IMR-90 (cell line): ENCODE measurements at regions not wholly inside any gene's neighbourhood (a gene's known extent, or its start where the extent isn't known, plus 50 kb on each side); places are given as distances from the start of the nearest gene placed in this dataset.

ENCODE experiments used
- ATAC-seq: fragments of 200-7000 bp; cut with Tn5 transposase; 2 replicates; pipeline ENCODE4 v1.9.1; 2020; ENCODE audit warnings: low read depth, mild to moderate bottlenecking, moderate library complexity
- BruUV-seq: library from RNA; stranded (reverse); fragments of 400-500 nt; replicated peaks from 2 replicates; lab custom pipeline; 2021; lab: Mats Ljungman, UMichigan
- CTCF ChIA-PET: fragments of 300-600 bp; formaldehyde crosslinking; extraction: SDS; loops from one replicate; lab custom pipeline; 2021; ENCODE audit warnings: antibody characterized with exemption; lab: Yijun Ruan, JAX
- POLR2A ChIA-PET: fragments of 300-600 bp; sonication (Branson Sonifier 250); formaldehyde crosslinking; loops from one replicate; lab custom pipeline; 2022; ENCODE audit warnings: antibody characterized with exemption; ENCODE audit not compliant: unreplicated experiment; lab: Charles Lee
- DNase-seq: peaks from one replicate; pipeline ENCODE4 v3.0.0; 2013
- H2AFZ ChIP-seq: replicated peaks from 2 replicates; pipeline ENCODE3; 2013; ENCODE audit warnings: low read length, mild to moderate bottlenecking; ENCODE audit not compliant: poor library complexity
- H2AK5ac ChIP-seq: 2 replicates; pipeline ENCODE4 v1.6.1; 2013; ENCODE audit warnings: low read depth, low read length, inconsistent platforms
- H2AK9ac ChIP-seq: replicated peaks from 2 replicates; pipeline ENCODE3; 2013; ENCODE audit warnings: mild to moderate bottlenecking, low read depth, low read length, moderate library complexity; ENCODE audit not compliant: poor library complexity
- H2BK120ac ChIP-seq: 2 replicates; pipeline ENCODE4 v1.6.1; 2013; ENCODE audit warnings: low read depth, low read length, inconsistent platforms
- H2BK15ac ChIP-seq: 3 replicates; pipeline ENCODE4 v1.6.1; 2013; ENCODE audit warnings: low read depth, low read length, inconsistent platforms
- H2BK20ac ChIP-seq: 2 replicates; pipeline ENCODE4 v1.6.1; 2013; ENCODE audit warnings: low read depth, mild to moderate bottlenecking, inconsistent platforms, low read length, moderate library complexity
- H2BK5ac ChIP-seq: 2 replicates; pipeline ENCODE4 v1.6.1; 2013; ENCODE audit warnings: mild to moderate bottlenecking, low read depth, low read length, inconsistent platforms; ENCODE audit not compliant: poor library complexity, severe bottlenecking
- H3K14ac ChIP-seq: replicated peaks from 2 replicates; pipeline ENCODE4 v1.6.1; 2013; ENCODE audit warnings: low read depth, low read length, inconsistent platforms
- H3K18ac ChIP-seq: 2 replicates; pipeline ENCODE4 v1.6.1; 2013; ENCODE audit warnings: low read depth, low read length, control low read depth
- H3K23ac ChIP-seq: 2 replicates; pipeline ENCODE4 v1.6.1; 2013; ENCODE audit warnings: low read depth, low read length, inconsistent platforms
- H3K27ac ChIP-seq: 2 replicates; pipeline ENCODE4 v1.5.1; 2013; ENCODE audit warnings: mild to moderate bottlenecking, control low read depth, low read length; ENCODE audit not compliant: insufficient read depth
- H3K27me3 ChIP-seq: 2 replicates; pipeline ENCODE4 v1.6.1; 2013; ENCODE audit warnings: low read length; ENCODE audit not compliant: control insufficient read depth, insufficient read depth
- H3K36me3 ChIP-seq: 2 replicates; pipeline ENCODE4 v1.6.1; 2013; ENCODE audit warnings: low read length, mixed read lengths; ENCODE audit not compliant: control insufficient read depth, insufficient read depth
- H3K4ac ChIP-seq: 2 replicates; pipeline ENCODE4 v1.6.1; 2013; ENCODE audit warnings: low read depth, low read length, inconsistent platforms
- H3K4me1 ChIP-seq: 2 replicates; pipeline ENCODE4 v1.6.1; 2013; ENCODE audit warnings: low read length, mixed read lengths; ENCODE audit not compliant: control insufficient read depth, insufficient read depth
- H3K4me2 ChIP-seq: 2 replicates; pipeline ENCODE4 v1.6.1; 2013; ENCODE audit warnings: low read depth, mild to moderate bottlenecking, control low read depth, low read length, moderate library complexity
- H3K4me3 ChIP-seq: 2 replicates; pipeline ENCODE4 v1.5.1; 2013; ENCODE audit warnings: low read depth, mild to moderate bottlenecking, control low read depth, low read length, moderate library complexity; ENCODE audit not compliant: insufficient read depth
- H3K56ac ChIP-seq: 2 replicates; pipeline ENCODE4 v1.6.1; 2013; ENCODE audit warnings: low read length, inconsistent platforms; ENCODE audit not compliant: insufficient read depth; ENCODE audit errors: extremely low read depth
- H3K79me1 ChIP-seq, 2 experiments: 2 replicates each; pipeline ENCODE4 v1.6.1; 2013; ENCODE audit warnings: low read length in 2 of 2, inconsistent platforms in 1 of 2, low read depth in 1 of 2
- H3K9ac ChIP-seq: 2 replicates; pipeline ENCODE4 v1.6.1; 2013; ENCODE audit warnings: low read depth, low read length, control low read depth
- H3K9me1 ChIP-seq: 2 replicates; pipeline ENCODE4 v1.6.1; 2013; ENCODE audit warnings: low read length, inconsistent platforms; ENCODE audit not compliant: insufficient read depth
- H3K9me3 ChIP-seq: 2 replicates; pipeline ENCODE4 v1.6.1; 2013; ENCODE audit warnings: low read length; ENCODE audit not compliant: control insufficient read depth, insufficient read depth
- H4K20me1 ChIP-seq: 2 replicates; pipeline ENCODE4 v1.6.1; 2013; ENCODE audit warnings: low read length, inconsistent platforms; ENCODE audit not compliant: insufficient read depth
- H4K5ac ChIP-seq: 2 replicates; pipeline ENCODE4 v1.6.1; 2013; ENCODE audit warnings: mild to moderate bottlenecking, low read depth, low read length, control low read depth
- H4K8ac ChIP-seq, 2 experiments: 2 replicates each; pipeline ENCODE4 v1.6.1; 2013; ENCODE audit warnings: low read depth in 2 of 2, low read length in 2 of 2, control low read depth in 1 of 2, inconsistent platforms in 1 of 2
- H4K91ac ChIP-seq: 2 replicates; pipeline ENCODE4 v1.6.1; 2013; ENCODE audit warnings: low read depth, low read length, inconsistent platforms; ENCODE audit not compliant: insufficient read depth
- BHLHE40 ChIP-seq: fragments of 150-350 bp; IDR thresholded peaks from 2 replicates; pipeline ENCODE4 v1.6.1; 2016; ENCODE audit warnings: mild to moderate bottlenecking, low read depth, low read length
- CEBPB ChIP-seq: IDR thresholded peaks from 2 replicates; pipeline ENCODE4 v1.6.1; 2012; ENCODE audit warnings: low read depth, low read length, improper control_type of control experiment
- CTCF ChIP-seq: conservative IDR thresholded peaks from 2 replicates; pipeline ENCODE4 v1.5.1; 2012; ENCODE audit warnings: mild to moderate bottlenecking, low read depth, low read length, improper control_type of control experiment
- ELK1 ChIP-seq: fragments of 150-350 bp; IDR thresholded peaks from 2 replicates; pipeline ENCODE4 v1.6.1; 2016; ENCODE audit warnings: low read depth, mild to moderate bottlenecking, low read length, moderate library complexity, borderline replicate concordance
- FOS ChIP-seq: fragments of 150-350 bp; IDR thresholded peaks from 2 replicates; pipeline ENCODE4 v1.6.1; 2016; ENCODE audit warnings: low read depth, low read length
- MAFK ChIP-seq: IDR thresholded peaks from 2 replicates; pipeline ENCODE4 v1.6.1; 2012; ENCODE audit warnings: low read depth, low read length, improper control_type of control experiment
- MAZ ChIP-seq: IDR thresholded peaks from 2 replicates; pipeline ENCODE4 v1.6.1; 2012; ENCODE audit warnings: low read depth, mild to moderate bottlenecking, low read length, improper control_type of control experiment, moderate library complexity, borderline replicate concordance
- MXI1 ChIP-seq: IDR thresholded peaks from 2 replicates; pipeline ENCODE4 v1.6.1; 2012; ENCODE audit warnings: low read depth, mild to moderate bottlenecking, low read length, moderate library complexity, borderline replicate concordance
- NFE2L2 ChIP-seq: fragments of 150-350 bp; IDR thresholded peaks from 2 replicates; pipeline ENCODE4 v1.6.1; 2016; ENCODE audit warnings: low read depth, mild to moderate bottlenecking, low read length
- POLR2A ChIP-seq: IDR thresholded peaks from 2 replicates; pipeline ENCODE4 v1.6.1; 2012; ENCODE audit warnings: mild to moderate bottlenecking, low read depth, low read length
- RAD21 ChIP-seq: IDR thresholded peaks from 2 replicates; pipeline ENCODE4 v1.6.1; 2012; ENCODE audit warnings: low read length, improper control_type of control experiment
- RCOR1 ChIP-seq: IDR thresholded peaks from 2 replicates; pipeline ENCODE4 v1.6.1; 2012; ENCODE audit warnings: mild to moderate bottlenecking, low read length, improper control_type of control experiment; ENCODE audit not compliant: insufficient replicate concordance
- RFX5 ChIP-seq: IDR thresholded peaks from 2 replicates; pipeline ENCODE4 v1.8.0; 2012; ENCODE audit warnings: low read depth, mild to moderate bottlenecking, low read length, moderate library complexity
- SMC3 ChIP-seq: fragments of 150-350 bp; IDR thresholded peaks from 2 replicates; pipeline ENCODE4 v1.6.1; 2016; ENCODE audit warnings: low read depth, mild to moderate bottlenecking, antibody characterized with exemption, low read length, moderate library complexity
- WGBS, 2 experiments: methylation state at CpG; one replicate each; pipeline versions ENCODE4 v1.1.5 to v1.1.7; 2013; ENCODE audit warnings: missing lambda C conversion rate in 2 of 2; ENCODE audit not compliant: insufficient read length in 1 of 2; ENCODE audit errors: extremely low coverage in 2 of 2; 5-methylcytosine and 5-hydroxymethylcytosine counted together
- dilution Hi-C: fragments of 300-500 bp; cut with HindIII; formaldehyde crosslinking; loops from one replicate; pipeline ENCODE4 v1.14.3; 2018; ENCODE audit warnings: low sequenced_read_pairs; ENCODE audit not compliant: unreplicated experiment
- in situ Hi-C: fragments of 300-500 bp; cut with MboI; formaldehyde crosslinking; loops from 3 replicates; pipeline ENCODE4 v1.14.3; 2019; ENCODE audit warnings: low sequenced_read_pairs, inconsistent platforms, mixed read lengths
- intact Hi-C: fragments of 100-400 bp; cut with micrococcal nuclease; formaldehyde crosslinking; loops from 2 replicates; pipeline ENCODE4 v1.10.0; 2022

- dilution Hi-C loops, result no loop called here
- CTCF ChIA-PET, result interaction anchor here (1.0 kb wide), 1 partner anchor 224 kb away, joined by 3 read pairs; no protein-coding TSS in a partner anchor
- peak overlapping the region; percentile 95 for H3K27ac ChIP-seq
These were observed 427.0 kb upstream of the TNP1 start for GRCh38 chr2:217286833-217287232.

More at GRCh38 chr2:217286833-217287232, 427.0 kb upstream of the TNP1 start:
- in situ Hi-C loops, result loop anchor here (10.0 kb wide), 2 partner anchors 218 to 592 kb away; partner anchors contain the start of gene IGFBP5
- POLR2A ChIA-PET, result no interaction called here
- peak overlapping the region; percentile 98 for H4K91ac ChIP-seq
- H3K36me3 ChIP-seq, result peaks cover 4% of the 10 kb centered on the region; the same call in 1 of the 2 replicates
- peak overlapping the region; percentile 98 for H3K14ac ChIP-seq
- no peak overlapping the region for H2AFZ ChIP-seq
- peaks cover 29% of the 10 kb centered on the region for H3K4me1 ChIP-seq
- peak overlapping the region; percentile 93 to 97 for H4K8ac ChIP-seq
- peak overlapping the region; percentile 99 for H2BK120ac ChIP-seq
- H2BK5ac ChIP-seq, result peak overlapping the region; percentile 96
- no CpG with 5 or more reads among the region's 2 CpGs for WGBS, 2 experiments
- H3K56ac ChIP-seq, result peak overlapping the region; percentile 93
- peak overlapping the region; percentile 99 for H4K5ac ChIP-seq
- BruUV-seq, result no TSS peak
- peaks cover 21% of the 10 kb centered on the region in 2 experiments; a peak in 3 of 4 replicates for H3K79me1 ChIP-seq
- H3K23ac ChIP-seq, result peak overlapping the region; percentile 95
- H3K9me1 ChIP-seq, result peaks cover 17% of the 10 kb centered on the region
- H2AK5ac ChIP-seq, result peak overlapping the region; percentile 90
- peak overlapping the region; percentile 100 for H3K18ac ChIP-seq
- H2BK15ac ChIP-seq, result peak overlapping the region; percentile 85; the same call in 2 of the 3 replicates
- ATAC-seq (peak; percentile 76), DNase-seq (peak; percentile 93)
- H3K9me3 ChIP-seq, result no peaks in the 10 kb centered on the region
- H3K9ac ChIP-seq, result peak overlapping the region; percentile 59
- H3K4me2 ChIP-seq, result no peak overlapping the region
- intact Hi-C loops, result loop anchor here (2.0 to 5.0 kb wide), 2 partner anchors 64 to 95 kb away; no protein-coding TSS in a partner anchor
- H3K27me3 ChIP-seq, result no peaks in the 10 kb centered on the region
- no peak overlapping the region for H3K4me3 ChIP-seq
- TF ChIP-seq NFE2L2, result no peak
- TF ChIP-seq RFX5, result no peak
- no peak for TF ChIP-seq MAZ
- no peak for TF ChIP-seq MXI1
- no peak for TF ChIP-seq ELK1
- no peak for TF ChIP-seq SMC3
- TF ChIP-seq FOS, result no peak
- TF ChIP-seq CEBPB, result peak; percentile 58; the same call in 1 of the 2 replicates
- no peak for TF ChIP-seq RCOR1
- no peak for TF ChIP-seq MAFK
- no peak for TF ChIP-seq POLR2A
- 0 out of 2 replicates have a peak, but pooled peaks have one; percentile 9 for TF ChIP-seq RAD21
- peak; percentile 55; the same call in 1 of the 2 replicates for TF ChIP-seq BHLHE40
- no peak for TF ChIP-seq CTCF
- peak overlapping the region; percentile 10 for H2AK9ac ChIP-seq
- H3K4ac ChIP-seq, result peak overlapping the region; percentile 88
- peak overlapping the region; percentile 99 for H2BK20ac ChIP-seq
- no peaks in the 10 kb centered on the region for H4K20me1 ChIP-seq
